HG02678 (cell line): ENCODE measurements at regions not wholly inside any gene's neighbourhood (a gene's known extent, or its start where the extent isn't known, plus 50 kb on each side); places are given as distances from the start of the nearest gene placed in this dataset.
"Not testable (repeated sequence)": the region's sequence is repeated elsewhere in the genome, so short reads cannot be mapped to it uniquely, and the experiment has no call there.

Experiments used
- ATAC-seq: cut with Tn5 transposase; IDR thresholded peaks from one replicate; pipeline ENCODE4 v1.9.1; 2021; ENCODE audit warnings: mild to moderate bottlenecking, moderate library complexity; ENCODE audit not compliant: unreplicated experiment

- not testable (repeated sequence) for ATAC-seq
Observed at GRCh38 chr4:154907345-154908045, 126.4 kb downstream of the RBM46 start.

GRCh38 chr4:154908168-154908567 is 127.1 kb downstream of the RBM46 start:
- no peak for ATAC-seq

GRCh38 chr4:154911097-154911496 is 130.0 kb downstream of the RBM46 start:
- no peak for ATAC-seq

GRCh38 chr4:154911608-154912098 is 130.6 kb downstream of the RBM46 start:
- no peak for ATAC-seq

- no peak for ATAC-seq
Observed at GRCh38 chr4:154916068-154916467, 135.0 kb downstream of the RBM46 start.

GRCh38 chr4:154927126-154927680 is 146.1 kb downstream of the RBM46 start:
- no peak for ATAC-seq

GRCh38 chr4:154928640-154929257 is 147.7 kb downstream of the RBM46 start:
- ATAC-seq = no peak

- no peak for ATAC-seq
Observed at GRCh38 chr4:154936873-154937272, 155.8 kb downstream of the RBM46 start.

- no peak for ATAC-seq
Observed at GRCh38 chr4:154939851-154940250, 158.8 kb downstream of the RBM46 start.

GRCh38 chr4:154942176-154942575 is 161.1 kb downstream of the RBM46 start:
- ATAC-seq = no peak

- no peak for ATAC-seq
Observed at GRCh38 chr4:154944996-154945395, 163.9 kb downstream of the RBM46 start.

GRCh38 chr4:154946113-154946512 is 165.0 kb downstream of the RBM46 start:
- no peak for ATAC-seq

- ATAC-seq = no peak
Observed at GRCh38 chr4:154953691-154954090, 172.6 kb downstream of the RBM46 start.

- ATAC-seq = no peak
Observed at GRCh38 chr4:154954117-154954516, 173.0 kb downstream of the RBM46 start.

- ATAC-seq = no peak
Observed at GRCh38 chr4:154958121-154958520, 177.0 kb downstream of the RBM46 start.

- ATAC-seq = no peak
Observed at GRCh38 chr4:154958621-154959358, 177.7 kb downstream of the RBM46 start.

GRCh38 chr4:154959756-154960155 is 178.7 kb downstream of the RBM46 start:
- no peak for ATAC-seq

GRCh38 chr4:154960476-154960875 is 179.4 kb downstream of the RBM46 start:
- ATAC-seq = no peak

- ATAC-seq = peak; percentile 94
Observed at GRCh38 chr4:154961263-154961662, 180.2 kb downstream of the RBM46 start.

- ATAC-seq = no peak
Observed at GRCh38 chr4:154973244-154974035, 192.4 kb downstream of the RBM46 start.

GRCh38 chr4:154977228-154977627 is 196.2 kb downstream of the RBM46 start:
- no peak for ATAC-seq
